GM21390 (cell line): ENCODE measurements at regions not wholly inside any gene's neighbourhood (a gene's known extent, or its start where the extent isn't known, plus 50 kb on each side); places are given as distances from the start of the nearest gene placed in this dataset.

Experiments used
- ATAC-seq: cut with Tn5 transposase; IDR thresholded peaks from one replicate; pipeline ENCODE4 v1.9.1; 2021; ENCODE audit not compliant: unreplicated experiment

DNA sequence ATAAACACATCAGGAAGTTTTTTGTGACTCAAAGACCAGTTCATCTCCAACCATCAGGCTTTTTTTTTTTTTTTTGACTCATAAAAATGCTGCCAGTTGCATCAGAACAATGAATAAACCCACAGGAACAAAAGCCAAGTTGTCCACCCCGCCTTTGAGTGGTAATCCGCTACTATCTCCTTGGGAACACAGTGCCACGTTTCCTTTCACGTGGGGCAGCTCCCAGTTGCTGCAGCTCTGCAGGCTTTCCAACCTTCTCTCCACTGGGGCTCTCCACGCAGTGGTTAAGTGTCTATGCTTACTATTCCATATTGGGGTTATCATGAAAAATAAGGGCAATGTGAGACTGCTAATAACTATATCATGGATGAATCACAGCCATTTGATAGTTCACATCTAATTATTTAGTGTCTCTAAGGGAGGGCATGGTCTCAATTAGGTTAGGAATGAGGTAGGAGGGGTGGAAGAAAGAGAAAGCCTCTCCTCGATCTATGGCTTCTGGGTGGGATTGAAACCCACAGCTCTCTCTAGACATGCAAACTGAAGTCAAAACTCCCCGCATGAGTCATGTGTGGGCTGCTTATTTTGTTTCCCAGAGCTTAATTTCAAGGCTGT is 55.8 kb upstream of the ACTBL2 start:
- ATAC-seq: no peak

DNA sequence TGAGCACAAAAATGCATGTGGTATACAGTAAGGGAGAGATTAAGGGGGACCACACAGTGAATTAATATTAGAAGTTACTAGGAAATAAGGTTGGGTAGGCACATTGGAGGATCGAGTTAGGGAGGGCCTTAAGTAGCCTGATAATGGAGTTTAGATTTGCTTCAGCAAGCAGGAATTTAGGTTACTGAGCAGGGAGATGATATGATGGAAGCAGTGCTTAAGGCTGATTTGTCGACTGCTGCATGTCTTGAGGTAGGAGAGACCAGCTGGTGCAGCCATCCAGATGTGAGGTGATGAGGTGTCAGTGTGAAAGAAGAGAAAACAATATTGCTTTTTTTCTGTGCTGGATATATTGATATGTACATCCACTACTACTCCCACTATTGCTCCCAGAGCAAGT is 55.2 kb upstream of the ACTBL2 start:
- no peak for ATAC-seq

DNA sequence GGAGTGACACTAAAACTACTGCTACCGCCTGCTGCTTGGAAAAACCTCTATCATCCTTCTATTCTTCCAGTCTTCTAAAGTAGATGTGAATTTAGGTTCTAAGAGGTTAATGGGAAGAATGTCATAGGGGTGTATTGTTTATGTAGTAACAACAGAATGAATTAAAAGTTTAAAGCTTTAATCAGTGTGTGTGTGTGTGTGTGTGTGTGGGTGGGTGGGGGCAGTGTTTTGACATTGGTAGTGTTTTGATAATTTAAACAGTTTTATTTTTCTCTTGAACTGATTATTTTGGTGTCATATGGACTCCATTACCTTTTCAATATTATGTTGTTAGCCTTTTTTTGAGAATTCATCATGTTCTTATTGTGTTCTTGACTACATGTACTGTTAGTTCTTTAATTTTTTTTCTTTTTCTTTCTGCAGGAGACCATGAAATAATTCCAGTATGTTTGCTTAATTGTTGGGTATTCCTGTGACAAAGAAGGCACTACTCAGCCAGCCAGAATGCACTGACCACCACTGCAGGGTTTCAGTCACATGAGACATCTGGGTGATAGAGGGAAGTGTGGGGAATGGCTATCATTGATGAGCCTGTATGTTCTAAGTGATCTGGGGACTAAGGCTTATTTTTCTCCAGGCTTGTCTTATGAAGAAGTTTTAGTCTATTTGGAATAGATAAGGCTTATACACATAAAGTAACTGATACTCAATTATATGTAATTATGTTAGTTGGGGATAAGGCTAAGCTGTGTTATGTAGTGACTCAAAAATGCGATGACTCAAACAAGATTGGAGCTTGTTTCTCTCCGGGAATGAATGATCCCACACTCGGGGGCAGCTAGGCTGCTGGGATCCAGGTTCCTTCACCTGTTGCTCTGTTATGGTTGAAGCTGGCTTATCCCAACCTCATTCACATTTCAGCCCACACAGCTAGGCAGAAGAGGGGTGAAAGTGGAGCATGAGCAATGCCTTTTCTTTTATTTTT is 50.2 kb upstream of the ACTBL2 start:
- no peak for ATAC-seq
